GM12878 (cell line): ENCODE measurements at regions not wholly inside any gene's neighbourhood (a gene's known extent, or its start where the extent isn't known, plus 50 kb on each side); places are given as distances from the start of the nearest gene placed in this dataset.

Experiments used
- ATAC-seq: fragments of 200-7000 bp; cut with Tn5 transposase; 3 replicates; pipeline ENCODE4 v1.9.1; 2020; ENCODE audit warnings: mild to moderate bottlenecking, moderate library complexity
- BruUV-seq: library from RNA; stranded (reverse); fragments of 400-500 nt; replicated peaks from 2 replicates; lab custom pipeline; 2021; lab: Mats Ljungman, UMichigan
- CTCF ChIA-PET: fragments of 300-600 bp; sonication (Branson Sonifier 250); formaldehyde crosslinking; extraction: SDS; loops from one replicate; lab custom pipeline; 2021; ENCODE audit warnings: inconsistent platforms; lab: Yijun Ruan, JAX
- POLR2A ChIA-PET: fragments of 350-600 bp; formaldehyde crosslinking; extraction: SDS; loops from one replicate; lab custom pipeline; 2021; ENCODE audit warnings: inconsistent platforms; lab: Charles Lee
- RAD21 ChIA-PET: fragments of 300-600 bp; sonication (Branson Sonifier 250); formaldehyde crosslinking; loops from one replicate; lab custom pipeline; 2023; ENCODE audit warnings: antibody characterized with exemption; ENCODE audit not compliant: unreplicated experiment; lab: Charles Lee
- SMC1A ChIA-PET: fragments of 300-600 bp; sonication (Branson Sonifier 250); formaldehyde crosslinking; loops from one replicate; lab custom pipeline; 2023; ENCODE audit not compliant: unreplicated experiment, uncharacterized antibody; lab: Charles Lee
- DNase-seq: peaks from one replicate; pipeline ENCODE4 v3.0.0-alpha.2; 2011; ENCODE audit warnings: low read depth, low spot score
- FAIRE-seq: peaks from 3 replicates; lab custom pipeline; 2011; peaks lifted over from hg19 to GRCh38; lab: Jason Lieb, UNC
- H2AFZ ChIP-seq: 2 replicates; pipeline ENCODE4 v1.6.0; 2011; ENCODE audit warnings: low read depth, low read length, control low read depth; ENCODE audit not compliant: control insufficient read depth
- H3K27ac ChIP-seq: 2 replicates; pipeline ENCODE4 v1.5.1; 2011; ENCODE audit warnings: control low read depth; ENCODE audit not compliant: control insufficient read depth, insufficient read depth
- H3K27me3 ChIP-seq, 2 experiments: replicated peaks in 1 of 2; 2 replicates each; pipeline versions ENCODE4 v1.6.0 to v1.6.1; 2011; ENCODE audit warnings: low read length in 1 of 2; ENCODE audit not compliant: control insufficient read depth in 2 of 2, insufficient read depth in 2 of 2
- H3K36me3 ChIP-seq, 2 experiments: 2 replicates each; pipeline ENCODE4 v1.5.1; 2011; ENCODE audit warnings: low read length in 1 of 2; ENCODE audit not compliant: control insufficient read depth in 2 of 2, insufficient read depth in 2 of 2
- H3K4me1 ChIP-seq: 2 replicates; pipeline ENCODE4 v1.6.1; 2011; ENCODE audit warnings: mild to moderate bottlenecking, low read length, moderate library complexity, mixed read lengths; ENCODE audit not compliant: control insufficient read depth, insufficient read depth
- H3K4me2 ChIP-seq: 2 replicates; pipeline ENCODE4 v1.6.0; 2011; ENCODE audit warnings: control low read depth; ENCODE audit not compliant: control insufficient read depth, insufficient read depth
- H3K4me3 ChIP-seq: fragments of 200-600 bp; sonication (generic); 2 replicates; pipeline ENCODE4 v1.5.1; 2016
- H3K79me2 ChIP-seq: 2 replicates; pipeline ENCODE4 v1.6.0; 2011; ENCODE audit warnings: low read length; ENCODE audit not compliant: control insufficient read depth, insufficient read depth
- H3K9ac ChIP-seq: 2 replicates; pipeline ENCODE4 v1.8.0; 2011; ENCODE audit warnings: low read length, control low read depth, mixed read lengths; ENCODE audit not compliant: control insufficient read depth, insufficient read depth
- H3K9me3 ChIP-seq: replicated peaks from 3 replicates; pipeline ENCODE4 v1.5.1; 2011; ENCODE audit warnings: mild to moderate bottlenecking, low read length; ENCODE audit not compliant: control insufficient read depth, insufficient read depth
- H4K20me1 ChIP-seq: 2 replicates; pipeline ENCODE4 v1.6.0; 2011; ENCODE audit not compliant: control insufficient read depth, insufficient read depth
- CBX5 ChIP-seq: sonication (generic); IDR thresholded peaks from 2 replicates; pipeline ENCODE4 v1.6.1; 2016; ENCODE audit warnings: low read depth, moderate library complexity, mild to moderate bottlenecking, inconsistent platforms
- ETV6 ChIP-seq, 2 experiments: fragments of 450-650 bp in 1 of 2; IDR thresholded peaks in 1 of 2; conservative IDR thresholded peaks in 1 of 2; 2 replicates each; pipeline ENCODE4 v1.6.1; 2014; ENCODE audit warnings: antibody characterized with exemption in 1 of 2, borderline replicate concordance in 1 of 2, low read depth in 1 of 2, mild to moderate bottlenecking in 1 of 2, moderate library complexity in 1 of 2
- GABPA ChIP-seq: IDR thresholded peaks from 2 replicates; pipeline ENCODE4 v1.6.1; 2014; ENCODE audit warnings: antibody characterized with exemption, low read depth, mild to moderate bottlenecking, inconsistent platforms
- JUND ChIP-seq: IDR thresholded peaks from 2 replicates; pipeline ENCODE4 v1.6.1; 2012; ENCODE audit warnings: low read depth, mild to moderate bottlenecking, low read length, improper control_type of control experiment, moderate library complexity
- MTA2 ChIP-seq: fragments of 450-650 bp; IDR thresholded peaks from 2 replicates; pipeline ENCODE4 v1.6.1; 2016; ENCODE audit warnings: low read depth, mild to moderate bottlenecking, moderate library complexity
- NBN ChIP-seq: fragments of 450-650 bp; IDR thresholded peaks from 2 replicates; pipeline ENCODE4 v1.6.1; 2016
- RBBP5 ChIP-seq: fragments of 200-600 bp; sonication (generic); conservative IDR thresholded peaks from 2 replicates; pipeline ENCODE4 v1.6.1; 2016
- SIX5 ChIP-seq: IDR thresholded peaks from 2 replicates; pipeline ENCODE4 v1.6.1; 2011; ENCODE audit warnings: mild to moderate bottlenecking, low read depth, low read length, moderate library complexity; ENCODE audit not compliant: severe bottlenecking
- SKIL ChIP-seq: fragments of 450-650 bp; IDR thresholded peaks from 2 replicates; pipeline ENCODE4 v1.6.1; 2017; ENCODE audit warnings: mild to moderate bottlenecking, low read depth, inconsistent platforms; ENCODE audit not compliant: poor library complexity, severe bottlenecking
- SREBF2 ChIP-seq: IDR thresholded peaks from 2 replicates; pipeline ENCODE4 v1.6.1; 2012; ENCODE audit warnings: mild to moderate bottlenecking, low read length
- ZNF217 ChIP-seq: fragments of 450-650 bp; IDR thresholded peaks from 2 replicates; pipeline ENCODE4 v1.6.1; 2017; ENCODE audit warnings: antibody characterized with exemption, mild to moderate bottlenecking
- WGBS: methylation state at CpG from one replicate; pipeline ENCODE4 v1.1.6; 2016; ENCODE audit warnings: low lambda C conversion rate; ENCODE audit not compliant: insufficient replicate concordance, insufficient coverage; ENCODE audit errors: missing lambda C conversion rate; 5-methylcytosine and 5-hydroxymethylcytosine counted together
- in situ Hi-C: fragments of 300-500 bp; cut with MboI; formaldehyde crosslinking; loops from 9 replicates; pipeline ENCODE4 v1.14.3; 2018; ENCODE audit warnings: mixed read lengths
- intact Hi-C: fragments of 100-400 bp; cut with micrococcal nuclease; formaldehyde crosslinking; loops from one replicate; pipeline ENCODE4 v1.14.2; 2022; ENCODE audit not compliant: unreplicated experiment

DNA sequence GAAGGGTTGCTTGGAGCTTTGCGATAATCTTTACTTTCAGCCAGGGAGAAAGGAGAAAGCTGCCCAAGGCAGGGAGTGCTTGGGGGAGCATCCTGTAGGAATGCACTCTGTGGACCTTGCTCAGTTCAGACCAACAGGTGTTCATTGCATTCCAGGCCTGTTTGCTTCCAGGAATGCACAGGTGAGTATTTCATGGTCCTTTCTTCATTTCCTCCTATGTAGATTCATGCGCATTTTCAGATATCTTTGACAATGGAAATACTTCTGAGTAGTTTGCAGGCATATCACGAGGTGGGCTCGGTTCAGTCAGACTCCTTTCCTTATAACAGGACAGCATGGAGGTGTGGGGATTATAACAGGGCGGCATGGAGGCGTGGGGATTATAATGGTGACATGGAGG lies 254.8 kb downstream of the FGF9 start (continued):
- TF ChIP-seq GABPA (no peak), MTA2 (no peak), ETV6 (conservative IDR thresholded peaks at IDR 0.05 in 1 of 2, IDR thresholded peaks at IDR 0.05 in 1 of 2; ENCODE audit: borderline replicate concordance in 1 of 2, low read depth in 1 of 2) (no peak), SREBF2 (no peak), CBX5 (no peak), RBBP5 (no peak), NBN (no peak), SKIL (no peak), SIX5 (no peak)
- TF ChIP-seq, all 136 proteins: peak for 0

DNA sequence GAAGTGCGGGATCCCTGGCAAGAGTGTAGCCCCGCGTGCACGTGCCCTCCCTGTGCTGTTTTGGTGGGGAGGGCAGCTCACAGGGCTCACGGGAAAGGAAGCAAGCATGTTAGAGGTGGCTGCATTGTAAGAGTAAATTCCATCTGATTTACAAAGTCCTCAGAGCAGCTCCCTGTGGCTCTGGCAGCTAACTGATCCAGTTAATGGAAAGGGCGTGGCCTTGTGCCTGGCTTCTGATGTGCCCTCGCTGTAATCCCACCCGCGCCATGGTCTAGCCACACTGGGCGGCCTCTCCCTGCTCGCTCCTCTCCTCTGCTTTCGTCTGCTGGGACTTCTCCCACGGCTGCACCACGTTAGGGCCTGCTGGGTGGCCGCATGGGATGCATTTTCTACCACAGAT lies 258.5 kb downstream of the FGF9 start:
- no peaks in the 10 kb centered on the region for H3K36me3 ChIP-seq
- no peak overlapping the region for H2AFZ ChIP-seq
- ChIA-PET POLR2A (no interaction called here), CTCF (interaction anchor here (0.7 kb wide), 1 partner anchor 28 kb away, joined by 4 read pairs; no protein-coding TSS in a partner anchor), RAD21 (interaction anchor here (0.6 kb wide), 1 partner anchor 75 kb away, joined by 3 read pairs; no protein-coding TSS in a partner anchor), SMC1A (no interaction called here)
- no peaks in the 10 kb centered on the region for H3K4me1 ChIP-seq
- FAIRE-seq (no peak), ATAC-seq (no peak), DNase-seq (no peak)
- intact Hi-C loops, result loop anchor here (5.0 kb wide), 1 partner anchor 348 kb away; no protein-coding TSS in a partner anchor
- no peaks in the 10 kb centered on the region for H4K20me1 ChIP-seq
- H3K27ac ChIP-seq, result no peak overlapping the region
- in situ Hi-C loops, result no loop called here
- H3K9me3 ChIP-seq, result no peaks in the 10 kb centered on the region; the same call in 2 of the 3 replicates
- TF ChIP-seq ZNF217 (no peak), JUND (no peak)
- no peaks in the 10 kb centered on the region for H3K27me3 ChIP-seq
- 48% methylated on average over 15 of the region's 15 CpGs for WGBS
- no peak overlapping the region for H3K4me3 ChIP-seq
- no TSS peak for BruUV-seq
- no peak overlapping the region for H3K4me2 ChIP-seq
- no peak overlapping the region for H3K9ac ChIP-seq
- no peaks in the 10 kb centered on the region for H3K79me2 ChIP-seq
